ENCODE measurements at regions not wholly inside any gene's neighbourhood (a gene's known extent, or its start where the extent isn't known, plus 50 kb on each side); places are given as distances from the start of the nearest gene placed in this dataset.
A peak's percentile ranks its signal among the peaks of the same experiment; 100 is the strongest.

GRCh38 chr6:43913375-43914271 lies 143.6 kb downstream of the VEGFA start (continued):
- 0 out of 2 replicates have a peak, but pooled peaks have one; percentile 43 for TF ChIP-seq SKIL (CRISPR knock-in tag; IDR thresholded peaks at IDR 0.05; ENCODE audit: borderline replicate concordance)
- 0 out of 2 replicates have a peak, but pooled peaks have one; percentile 46 for TF ChIP-seq MYPOP (CRISPR knock-in tag; IDR thresholded peaks at IDR 0.05)
- TF ChIP-seq HOXA3 (CRISPR knock-in tag; IDR thresholded peaks at IDR 0.05): peak; percentile 30; the same call in 1 of the 2 replicates
- no peak for TF ChIP-seq MAFK (conservative IDR thresholded peaks at IDR 0.05 in 1 of 2, IDR thresholded peaks at IDR 0.05 in 1 of 2; ENCODE audit: low read length in 2 of 2)
- TF ChIP-seq HNF1A (IDR thresholded peaks at IDR 0.05; ENCODE audit: low read depth): peak; percentile 88
- peak; percentile 75 for TF ChIP-seq HNF1A (CRISPR knock-in tag; IDR thresholded peaks at IDR 0.05; ENCODE audit: borderline replicate concordance)
- TF ChIP-seq POLR2G (IDR thresholded peaks at IDR 0.05; ENCODE audit: low read depth, low read length): peak; percentile 49
- TF ChIP-seq ZSCAN21 (CRISPR knock-in tag; IDR thresholded peaks at IDR 0.05; ENCODE audit: borderline replicate concordance): 0 out of 2 replicates have a peak, but pooled peaks have one; percentile 11
- 0 out of 2 replicates have a peak, but pooled peaks have one; percentile 38 for TF ChIP-seq TRAFD1 (CRISPR knock-in tag; IDR thresholded peaks at IDR 0.05; ENCODE audit: borderline replicate concordance)
- 0 out of 2 replicates have a peak, but pooled peaks have one; percentile 56 for TF ChIP-seq TERF1 (CRISPR knock-in tag; IDR thresholded peaks at IDR 0.05)
- TF ChIP-seq MAX (IDR thresholded peaks at IDR 0.05): no peak
